ENCODE measurements at regions not wholly inside any gene's neighbourhood (a gene's known extent, or its start where the extent isn't known, plus 50 kb on each side); places are given as distances from the start of the nearest gene placed in this dataset.
"Not testable (repeated sequence)": the region's sequence is repeated elsewhere in the genome, so short reads cannot be mapped to it uniquely, and the experiment has no call there.

DNA sequence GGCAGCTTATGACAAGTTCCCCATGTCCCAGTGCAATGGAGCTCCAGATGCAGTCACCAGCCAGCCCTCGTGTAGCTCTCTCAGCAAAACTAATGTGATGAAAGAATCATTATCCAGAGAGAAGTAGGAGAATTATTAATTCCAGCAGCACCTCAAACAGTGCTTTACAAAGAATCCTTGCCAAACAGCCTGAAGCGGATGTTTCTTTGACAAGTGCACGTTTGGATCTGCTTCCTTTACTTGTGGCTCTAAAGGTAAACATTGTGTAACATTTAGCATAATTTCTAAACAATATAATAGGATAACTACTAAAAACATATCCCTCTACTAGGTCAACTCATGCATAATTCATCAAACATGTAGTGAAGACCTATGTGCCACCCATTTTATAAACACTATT is 197.0 kb downstream of the FAM181B start:
- DNase-seq (ENCODE audit: low read depth), result no peak

DNA sequence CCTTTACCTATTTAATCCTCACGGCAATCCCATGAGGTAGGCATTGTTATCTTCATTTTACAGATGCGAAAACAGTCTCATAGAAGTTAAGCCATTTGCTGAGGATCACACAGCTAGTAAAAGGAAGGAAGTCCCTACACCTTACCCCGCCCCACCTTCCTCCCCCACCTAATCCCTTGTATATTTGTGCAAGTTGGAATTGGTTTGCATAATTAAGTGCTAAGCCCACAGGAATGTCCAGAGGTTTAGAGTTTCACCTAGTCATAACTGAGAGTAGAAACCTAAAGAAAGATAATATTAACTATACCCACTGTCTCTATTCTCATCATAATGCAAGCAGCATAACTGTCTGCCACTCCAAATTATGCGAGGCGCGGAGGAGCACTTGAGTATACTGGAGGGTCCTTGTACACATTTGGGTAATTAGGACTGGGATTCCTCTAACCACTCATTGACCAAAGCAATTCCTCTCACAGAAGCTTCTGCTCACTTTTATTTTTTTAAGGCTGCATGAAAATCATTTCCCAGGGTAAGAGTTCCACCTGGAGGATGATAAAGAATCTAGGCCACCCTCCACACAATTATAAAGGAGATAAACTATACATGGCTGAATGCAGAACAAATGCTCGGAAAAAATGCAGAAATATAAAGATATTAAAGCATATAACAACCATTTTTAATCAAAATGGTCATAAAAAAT is 199.9 kb downstream of the FAM181B start:
- DNase-seq (ENCODE audit: low read depth), result no peak

DNA sequence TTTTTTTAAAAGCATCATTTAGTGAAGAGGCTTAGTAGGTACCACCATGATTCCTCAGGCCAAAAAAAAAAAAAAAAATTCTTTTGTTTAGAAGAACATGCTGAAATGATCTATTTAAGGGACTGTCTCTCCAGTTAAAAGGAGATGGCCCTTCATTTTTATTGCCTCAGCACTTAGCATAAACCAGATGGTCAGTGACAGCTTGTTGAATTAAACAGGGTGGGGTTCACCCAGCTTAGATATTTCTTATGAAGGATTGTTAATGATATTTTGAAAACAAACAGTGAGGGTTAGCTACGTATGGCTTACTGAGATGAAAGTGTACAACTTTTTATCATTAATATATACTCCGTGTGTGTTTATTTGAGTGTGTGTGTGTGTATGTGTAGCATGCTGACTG is 203.7 kb downstream of the FAM181B start:
- no peak for DNase-seq (ENCODE audit: low read depth)

DNA sequence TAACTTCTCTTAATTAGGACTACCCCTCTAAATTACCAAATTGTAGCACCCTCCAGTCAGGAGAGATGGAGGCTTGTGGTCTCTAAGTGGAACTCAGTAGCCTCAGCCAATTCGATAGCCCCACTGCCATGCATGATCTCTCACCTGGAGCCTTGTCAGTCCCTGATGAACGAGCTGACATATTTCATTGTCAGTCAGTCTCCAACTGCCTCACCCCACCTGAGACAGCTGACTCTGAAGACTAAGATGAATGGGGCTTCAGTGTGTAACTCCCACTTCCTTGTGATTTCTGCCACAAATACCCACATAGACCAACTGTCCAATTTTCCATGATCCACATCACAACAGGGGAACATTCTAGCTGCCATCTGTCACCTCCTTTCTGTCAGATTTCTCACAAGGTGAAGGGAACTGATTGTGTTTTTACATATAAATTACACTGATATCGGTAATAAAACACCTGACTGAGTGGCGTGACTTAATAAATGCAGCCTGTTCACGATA is 206.5 kb downstream of the FAM181B start:
- no peak for DNase-seq (ENCODE audit: low read depth)

DNA sequence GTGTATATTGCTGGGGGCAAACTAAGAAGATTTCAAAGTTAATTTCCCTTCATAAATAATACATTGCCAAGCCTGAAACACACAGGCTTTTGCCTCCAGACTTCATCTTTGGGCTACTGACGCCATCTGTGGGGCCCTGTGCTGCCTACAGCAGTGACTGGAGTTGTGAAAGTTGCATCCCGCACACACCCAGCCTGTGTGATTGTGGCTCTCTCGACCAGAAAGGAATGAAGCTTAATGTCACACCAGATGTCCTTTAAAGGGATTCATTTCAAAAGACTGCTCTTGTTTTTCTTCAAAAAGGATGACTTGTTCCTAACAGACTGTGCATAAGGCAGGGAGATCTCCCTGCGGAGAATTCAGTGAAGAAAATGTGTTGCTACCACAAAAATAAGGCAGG is 210.5 kb downstream of the FAM181B start:
- no peak for DNase-seq (ENCODE audit: low read depth)

DNA sequence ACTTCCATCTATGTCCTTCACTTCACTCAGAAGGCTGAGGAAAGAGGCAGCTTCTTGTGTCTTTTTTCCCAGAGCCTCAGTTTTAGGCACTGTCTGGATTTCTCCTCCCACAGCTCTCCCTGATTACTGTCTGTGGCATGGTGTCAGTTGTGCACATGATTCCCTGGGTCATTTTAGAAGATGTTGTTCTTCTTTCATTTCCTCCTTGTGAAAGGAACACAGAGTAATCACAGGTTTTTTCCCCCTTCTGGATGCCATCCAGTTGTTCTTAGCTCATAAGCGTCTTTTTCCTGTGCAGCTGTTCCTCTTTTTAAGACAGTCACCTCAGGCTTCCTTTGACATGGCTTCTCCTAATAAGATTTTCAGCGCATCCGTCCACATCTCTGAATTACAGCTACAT is 212.2 kb downstream of the FAM181B start:
- no peak for DNase-seq (ENCODE audit: low read depth)

DNA sequence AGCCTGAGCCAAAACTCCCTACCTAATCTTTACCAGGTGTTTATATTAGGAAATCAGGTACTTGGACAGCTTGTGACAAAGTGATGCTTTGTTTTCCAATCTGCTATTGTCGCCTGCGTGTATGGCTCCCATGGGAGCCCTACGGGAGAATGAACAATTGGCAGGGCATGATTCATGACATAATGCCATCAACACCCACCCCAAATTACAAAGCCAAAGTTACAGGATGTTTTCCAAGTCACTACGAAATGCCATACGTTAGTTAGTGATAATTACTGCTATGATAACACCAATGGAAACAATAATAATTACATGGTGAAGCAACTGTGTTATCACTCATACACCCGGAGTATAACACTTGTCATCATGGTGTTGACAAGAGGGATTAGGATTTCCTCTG is 226.4 kb downstream of the FAM181B start:
- DNase-seq (ENCODE audit: low read depth), result no peak

DNA sequence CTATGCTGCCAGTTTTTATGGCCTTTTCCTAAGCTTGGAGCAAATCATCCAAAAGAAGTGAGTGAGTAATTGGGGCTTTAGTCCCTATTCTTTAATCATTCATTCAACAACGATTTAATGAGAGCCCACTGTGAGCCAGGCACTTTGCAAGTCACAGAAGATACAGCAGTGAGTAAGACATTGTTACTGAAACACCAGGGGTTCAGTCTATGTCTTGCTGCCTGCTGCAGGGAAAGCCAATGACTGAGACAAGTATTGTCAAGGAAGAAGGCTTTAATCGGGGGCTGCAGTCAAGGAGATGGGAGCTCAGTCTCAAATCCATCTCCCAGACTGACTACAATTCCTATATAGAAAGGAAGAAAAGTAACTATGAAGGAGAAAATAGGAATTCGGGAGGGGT is 228.3 kb downstream of the FAM181B start:
- no peak for DNase-seq (ENCODE audit: low read depth)

DNA sequence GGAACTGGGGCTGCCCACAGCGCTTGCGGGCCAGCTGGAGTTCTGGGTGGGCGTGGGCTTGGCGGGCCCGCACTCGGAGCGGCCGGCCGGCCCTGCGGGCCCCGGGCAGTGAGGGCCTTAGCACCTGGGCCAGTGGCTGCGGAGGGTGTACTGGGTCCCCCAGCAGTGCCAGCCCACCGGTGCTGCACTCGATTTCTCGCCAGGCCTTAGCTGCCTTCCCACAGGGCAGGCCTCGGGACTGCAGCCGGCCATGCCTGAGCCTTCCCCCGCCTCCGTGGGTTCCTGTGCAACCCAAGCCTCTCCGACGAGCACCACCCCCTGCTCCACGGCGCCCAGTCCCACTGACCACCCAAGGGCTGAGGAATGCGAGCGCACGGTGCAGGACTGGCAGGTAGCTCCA is 232.5 kb downstream of the FAM181B start:
- not testable (repeated sequence) for DNase-seq (ENCODE audit: low read depth)

DNA sequence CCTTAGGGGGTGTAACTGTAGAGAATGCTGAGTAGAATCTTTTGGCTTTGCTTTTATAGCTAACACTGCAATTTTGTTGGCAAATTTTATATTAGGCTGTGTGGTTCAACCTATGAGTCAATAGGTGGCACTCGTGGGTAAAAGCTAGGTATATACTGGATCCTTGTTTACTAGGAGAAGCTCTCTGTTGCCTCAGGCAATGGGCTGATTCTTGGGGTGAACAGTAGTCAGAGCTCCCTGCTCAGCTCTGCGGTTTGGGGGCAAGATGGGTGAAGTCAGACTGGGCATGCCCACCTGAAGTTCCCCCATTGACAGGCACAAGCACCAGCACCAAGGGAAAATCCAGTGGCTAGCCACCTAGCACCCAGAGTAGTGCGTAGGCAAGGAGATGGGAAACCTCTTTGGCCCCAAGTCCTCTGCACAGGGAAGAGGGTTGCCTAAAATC is 238.7 kb downstream of the FAM181B start:
- no peak for DNase-seq (ENCODE audit: low read depth)

DNA sequence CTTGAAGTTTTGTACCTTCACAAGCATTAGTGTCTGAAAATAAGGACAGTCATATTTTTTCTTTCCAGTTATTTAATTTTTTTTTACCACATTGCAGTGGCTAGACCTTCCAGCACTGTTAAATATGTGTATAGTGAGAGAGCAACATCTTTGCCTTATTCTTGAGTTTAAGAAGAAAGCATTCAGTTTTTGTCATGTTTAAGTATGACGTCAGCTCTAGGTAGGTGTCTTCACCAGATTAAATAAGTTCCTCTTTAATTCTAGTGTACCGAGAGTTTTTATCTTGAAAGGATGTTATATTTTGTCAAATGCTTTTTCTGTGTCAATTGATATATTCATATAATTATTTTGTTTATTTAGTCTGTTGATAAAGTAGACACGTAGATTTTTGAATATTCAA is 258.8 kb downstream of the FAM181B start:
- no peak for DNase-seq (ENCODE audit: low read depth)

DNA sequence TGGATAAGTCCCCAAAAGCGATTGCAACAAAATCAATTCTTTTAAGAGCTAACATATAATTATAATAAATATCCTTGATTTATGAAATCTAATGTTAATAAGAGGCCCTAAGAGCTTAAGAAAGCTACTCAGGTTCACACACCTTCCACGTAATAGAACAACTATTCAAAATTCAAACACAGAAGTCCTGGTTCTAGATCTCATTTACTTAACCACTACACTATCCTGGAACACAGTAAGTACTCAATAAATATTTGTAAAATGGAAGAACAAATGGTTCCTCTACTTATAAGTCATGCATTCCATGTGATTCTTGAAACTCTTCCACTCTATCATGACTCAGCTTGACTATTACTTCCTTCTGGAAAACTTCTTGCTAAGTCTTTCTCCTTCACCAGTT is 268.2 kb downstream of the FAM181B start:
- DNase-seq (ENCODE audit: low read depth), result no peak

DNA sequence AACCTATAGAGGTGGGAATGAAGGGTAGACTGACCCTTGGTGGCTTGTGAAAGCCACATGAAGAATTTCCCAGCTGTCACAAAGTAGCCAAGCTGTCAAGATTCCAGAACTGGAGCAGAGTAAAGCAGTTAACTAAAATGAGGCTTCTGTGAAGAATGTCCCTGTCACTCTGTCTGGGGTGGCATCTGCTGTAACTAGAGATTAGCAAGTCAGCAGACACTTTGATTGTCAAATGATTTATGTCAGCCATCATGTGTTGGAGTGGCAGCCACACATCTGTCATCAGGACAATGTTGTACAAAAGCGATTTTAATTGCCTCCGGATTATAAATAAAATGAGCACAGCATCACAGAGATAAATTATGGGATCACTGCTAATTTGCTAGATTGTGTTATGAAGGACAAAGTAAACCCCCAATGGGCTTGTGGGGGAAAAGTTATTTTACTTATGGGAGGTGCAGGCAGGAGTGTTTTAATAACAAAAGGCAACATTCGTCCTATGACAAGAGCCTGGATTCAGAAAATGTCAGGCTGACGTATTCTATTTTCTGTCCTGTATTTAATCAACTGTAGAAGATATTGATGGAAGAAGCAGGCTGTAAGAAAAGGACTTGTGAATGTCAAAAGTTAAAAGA is 270.9 kb downstream of the FAM181B start:
- no peak for DNase-seq (ENCODE audit: low read depth)

DNA sequence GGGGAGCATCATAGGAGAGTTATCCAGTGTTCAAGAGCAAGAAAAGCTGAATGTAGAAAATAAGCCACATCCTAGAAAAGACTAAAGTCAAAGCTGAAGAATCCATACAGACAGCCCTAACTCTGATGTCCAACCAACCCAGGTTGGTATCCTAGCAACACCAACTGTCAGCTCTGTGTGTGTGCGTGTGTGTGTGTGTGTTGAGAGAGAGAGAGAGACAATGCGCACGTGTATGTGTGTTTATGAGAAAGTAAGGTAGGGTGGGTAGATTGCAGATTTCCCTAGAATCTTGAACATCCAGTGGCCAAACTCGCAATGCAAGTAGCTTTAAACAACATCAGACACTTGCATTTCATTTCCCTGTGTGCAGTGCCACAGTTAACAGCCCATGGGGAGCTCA is 274.9 kb downstream of the FAM181B start:
- no peak for DNase-seq (ENCODE audit: low read depth)

DNA sequence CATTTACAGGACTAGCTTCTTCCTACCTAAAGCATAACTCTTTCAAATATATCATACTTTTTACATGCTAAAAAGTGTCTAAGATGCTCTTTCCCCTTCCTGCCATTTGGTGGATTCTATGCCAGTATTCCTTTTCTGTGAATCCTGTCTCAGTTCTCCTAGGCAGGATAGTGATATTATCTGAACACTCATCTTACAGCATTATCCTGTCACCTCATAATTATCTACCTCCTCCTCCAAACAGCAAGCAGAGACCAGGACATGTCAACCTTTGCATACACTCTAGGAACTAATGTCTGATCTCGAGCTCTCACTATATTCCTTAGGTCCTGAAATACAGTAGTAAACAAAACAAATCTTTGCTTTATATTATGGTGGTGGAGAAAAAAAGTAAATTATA is 275.5 kb downstream of the FAM181B start:
- no peak for DNase-seq (ENCODE audit: low read depth)

DNA sequence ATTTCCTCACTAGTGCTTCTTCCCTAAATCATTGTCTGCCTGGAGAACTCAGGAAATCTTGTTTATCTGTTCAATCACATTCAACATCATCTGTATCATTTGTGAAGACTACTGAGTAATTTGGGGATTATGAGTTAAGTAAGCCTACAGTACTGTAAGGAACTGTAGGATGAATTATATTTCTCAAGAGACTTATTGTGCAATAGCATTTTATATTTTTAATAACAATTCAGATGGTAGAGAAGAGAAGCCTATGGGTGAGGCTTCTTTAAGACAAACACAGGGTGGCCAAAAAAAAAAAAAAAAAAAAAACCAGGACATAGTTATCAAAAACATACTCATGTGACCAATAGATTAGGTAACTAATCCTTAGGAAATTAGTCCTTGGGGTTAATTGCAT is 282.7 kb downstream of the FAM181B start:
- no peak for DNase-seq (ENCODE audit: low read depth)

DNA sequence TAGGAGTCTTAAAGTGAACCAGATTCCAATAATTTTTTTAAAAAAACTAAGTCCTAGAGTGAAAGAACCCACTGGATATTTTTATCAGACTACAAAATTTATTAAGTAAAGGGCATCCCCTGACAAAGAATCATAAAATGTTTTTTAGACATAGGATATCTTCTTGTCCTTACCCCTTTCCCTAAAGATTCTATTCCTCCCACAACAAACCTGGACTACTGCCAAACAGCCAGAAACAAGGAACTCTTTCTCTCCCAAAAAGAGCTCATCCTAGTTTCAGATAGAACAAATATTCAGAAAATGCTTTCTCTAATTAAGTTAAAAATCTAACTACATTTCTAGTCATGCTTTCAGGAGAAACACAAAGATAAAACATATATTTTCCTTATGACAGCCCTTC is 327.1 kb downstream of the FAM181B start:
- DNase-seq (ENCODE audit: low read depth), result no peak

DNA sequence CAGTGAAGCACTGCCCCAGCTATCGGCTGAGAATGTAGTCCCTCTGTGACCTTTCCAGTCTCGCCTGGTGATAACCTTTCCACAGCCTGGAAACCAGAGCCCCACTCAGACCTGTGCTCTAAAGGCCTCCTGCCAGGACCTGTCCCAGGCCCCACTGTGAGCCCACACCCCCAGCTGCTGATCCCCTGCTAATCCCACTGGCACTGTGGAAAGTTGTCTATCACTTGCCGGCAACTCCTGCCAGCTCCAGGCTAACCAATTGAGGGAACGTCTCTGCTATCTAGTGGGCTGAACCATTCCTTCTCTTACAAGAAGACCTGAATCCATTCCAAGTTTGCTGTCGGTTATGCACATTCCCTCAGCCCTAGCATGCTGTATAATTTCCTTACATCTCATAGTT is 328.2 kb downstream of the FAM181B start:
- DNase-seq (ENCODE audit: low read depth), result no peak

DNA sequence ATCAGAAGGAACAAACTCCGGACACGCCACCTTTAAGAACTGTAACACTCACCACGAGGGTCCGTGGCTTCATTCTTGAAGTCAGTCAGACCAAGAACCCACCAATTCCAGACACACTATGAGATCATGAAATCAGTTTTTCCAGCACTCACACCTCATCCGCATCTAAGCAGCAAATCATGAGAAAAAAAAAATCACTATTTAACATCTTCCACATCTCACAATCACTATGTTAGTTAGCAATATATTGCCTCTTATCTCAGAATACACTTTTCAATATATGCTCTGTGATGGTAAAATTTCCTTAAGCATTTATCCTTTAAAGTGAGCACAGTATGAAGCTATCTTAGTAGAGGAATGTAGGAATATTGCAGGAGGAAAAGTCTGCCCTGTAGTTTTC is 328.7 kb downstream of the FAM181B start:
- DNase-seq (ENCODE audit: low read depth), result no peak

DNA sequence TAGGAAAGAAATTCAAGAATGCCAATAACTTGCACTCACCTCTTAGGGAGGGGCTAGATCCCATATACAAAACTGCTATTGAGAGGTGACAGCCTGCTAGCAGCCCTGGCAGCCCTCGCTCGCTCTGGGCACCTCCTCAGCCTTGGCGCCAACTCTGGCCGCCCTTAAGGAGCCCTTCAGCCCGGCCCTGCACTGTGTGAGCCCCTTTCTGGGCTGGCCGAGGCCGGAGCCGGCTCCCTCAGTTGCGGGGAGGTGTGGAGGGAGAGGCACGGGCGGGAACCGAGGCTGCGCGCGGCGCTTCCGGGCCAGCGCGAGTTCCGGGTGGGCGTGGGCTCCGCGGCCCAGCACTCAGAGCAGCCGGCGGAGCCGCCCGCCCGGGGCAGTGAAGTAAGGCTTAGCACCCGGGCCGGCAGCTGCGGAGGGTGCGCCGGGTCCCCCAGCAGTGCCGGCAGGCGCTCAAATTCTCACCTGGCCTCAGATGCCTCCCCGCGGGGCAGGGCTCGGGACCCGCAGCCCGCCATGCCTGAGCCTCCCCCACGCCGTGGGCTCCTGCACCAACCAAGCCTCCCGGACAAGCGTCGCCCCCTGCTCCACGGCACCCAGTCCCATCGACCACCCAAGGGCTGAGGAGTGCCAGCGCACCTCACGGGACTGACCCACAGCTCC is 329.9 kb downstream of the FAM181B start:
- DNase-seq (ENCODE audit: low read depth), result no peak

DNA sequence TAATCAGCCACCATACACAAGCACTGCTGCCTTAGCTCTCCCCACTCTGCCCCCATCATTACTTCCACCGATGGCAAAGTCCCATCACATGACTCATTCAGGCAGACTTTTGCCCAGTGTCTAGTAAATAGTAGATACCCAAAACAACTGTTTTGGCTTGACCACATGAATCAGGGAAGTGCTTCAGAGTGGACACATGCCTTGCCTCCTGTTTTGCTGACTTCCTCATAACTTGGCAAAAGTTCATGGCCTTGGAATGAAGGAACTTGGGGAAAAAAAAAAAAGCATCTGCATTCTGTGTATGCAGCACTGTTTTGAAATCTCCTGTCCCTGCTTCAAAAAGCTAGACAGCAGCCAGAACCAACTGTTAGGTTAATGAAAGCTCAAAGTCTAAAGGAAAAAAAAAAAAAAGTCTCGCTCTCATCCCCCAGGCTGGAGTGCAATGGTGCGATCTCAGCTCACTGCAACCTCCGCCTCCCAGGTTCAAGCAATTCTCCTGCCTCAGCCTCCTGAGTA is 335.3 kb downstream of the FAM181B start:
- DNase-seq (ENCODE audit: low read depth), result no peak

DNA sequence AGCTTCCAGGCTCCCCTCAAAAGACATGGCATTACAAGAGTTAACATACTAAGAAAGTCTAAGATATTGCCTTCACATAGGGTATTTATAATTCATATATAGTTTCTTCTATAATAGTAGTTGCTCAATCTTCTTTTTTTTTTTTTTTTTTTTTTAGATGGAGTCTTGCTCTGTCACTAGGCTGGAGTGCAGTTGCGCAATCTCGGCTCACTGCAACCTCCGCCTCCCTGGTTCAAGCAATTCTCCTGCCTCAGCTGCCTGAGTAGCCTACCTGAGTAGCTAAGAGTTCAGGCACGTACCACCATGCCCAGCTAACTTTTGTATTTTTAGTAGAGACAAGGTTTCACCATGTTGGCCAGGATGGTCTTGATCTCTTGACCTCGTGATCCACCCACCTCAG is 337.0 kb downstream of the FAM181B start:
- not testable (repeated sequence) for DNase-seq (ENCODE audit: low read depth)

DNA sequence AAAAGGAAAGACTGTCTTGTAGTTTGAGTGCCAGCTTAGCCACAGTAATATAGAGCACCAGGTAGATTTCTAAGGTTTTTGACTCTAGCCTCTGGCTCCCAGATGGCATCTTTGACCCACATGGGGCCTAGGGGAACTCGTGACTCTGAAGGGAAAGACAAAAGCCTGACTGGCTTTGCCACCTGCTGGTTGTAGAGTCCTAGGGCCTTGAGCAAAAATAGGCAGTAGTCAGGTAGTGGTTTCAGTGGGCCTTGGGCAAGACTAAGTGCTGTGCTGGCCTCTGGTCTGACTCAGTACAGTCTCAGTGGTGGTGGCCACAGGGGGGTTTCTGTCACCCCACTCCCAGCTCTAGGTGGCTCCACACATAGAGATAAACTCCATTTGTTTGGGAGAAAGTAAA is 349.4 kb downstream of the FAM181B start:
- DNase-seq (ENCODE audit: low read depth), result no peak
